ENCODE measurements at regions not wholly inside any gene's neighbourhood (a gene's known extent, or its start where the extent isn't known, plus 50 kb on each side); places are given as distances from the start of the nearest gene placed in this dataset.
"Not testable (repeated sequence)": the region's sequence is repeated elsewhere in the genome, so short reads cannot be mapped to it uniquely, and the experiment has no call there.

- in situ Hi-C loops (cut with HindIII; ENCODE audit: low sequenced_read_pairs): no loop called here
These were observed 814.8 kb downstream of the BRD1 start for GRCh38 chr22:49012712-49013395.

- in situ Hi-C loops (cut with HindIII; ENCODE audit: low sequenced_read_pairs): no loop called here
These were observed 815.7 kb downstream of the BRD1 start for GRCh38 chr22:49011769-49012648.

GRCh38 chr22:49011379-49011768, 816.3 kb downstream of the BRD1 start:
- in situ Hi-C loops (cut with HindIII; ENCODE audit: low sequenced_read_pairs): no loop called here

- in situ Hi-C loops (cut with HindIII; ENCODE audit: low sequenced_read_pairs): no loop called here
These were observed 816.8 kb downstream of the BRD1 start for GRCh38 chr22:49010901-49011300.

GRCh38 chr22:49010070-49010863, 817.4 kb downstream of the BRD1 start:
- in situ Hi-C loops (cut with HindIII; ENCODE audit: low sequenced_read_pairs): no loop called here

- in situ Hi-C loops (cut with HindIII; ENCODE audit: low sequenced_read_pairs): no loop called here
These were observed 818.2 kb downstream of the BRD1 start for GRCh38 chr22:49009359-49010063.

- in situ Hi-C loops (cut with HindIII; ENCODE audit: low sequenced_read_pairs): no loop called here
These were observed 818.9 kb downstream of the BRD1 start for GRCh38 chr22:49008682-49009235.

GRCh38 chr22:49007013-49007653, 820.5 kb downstream of the BRD1 start:
- in situ Hi-C loops (cut with HindIII; ENCODE audit: low sequenced_read_pairs): no loop called here

GRCh38 chr22:49006207-49007012, 821.3 kb downstream of the BRD1 start:
- in situ Hi-C loops (cut with HindIII; ENCODE audit: low sequenced_read_pairs): no loop called here

- in situ Hi-C loops (cut with HindIII; ENCODE audit: low sequenced_read_pairs): no loop called here
These were observed 822.1 kb downstream of the BRD1 start for GRCh38 chr22:49005557-49005956.

GRCh38 chr22:49004484-49005399, 822.9 kb downstream of the BRD1 start:
- in situ Hi-C loops (cut with HindIII; ENCODE audit: low sequenced_read_pairs): no loop called here

- in situ Hi-C loops (cut with HindIII; ENCODE audit: low sequenced_read_pairs): not testable (repeated sequence)
These were observed 830.1 kb downstream of the BRD1 start for GRCh38 chr22:48997605-48998004.

- in situ Hi-C loops (cut with HindIII; ENCODE audit: low sequenced_read_pairs): no loop called here
These were observed 834.0 kb downstream of the BRD1 start for GRCh38 chr22:48993655-48994054.

- in situ Hi-C loops (cut with HindIII; ENCODE audit: low sequenced_read_pairs): no loop called here
These were observed 843.0 kb downstream of the BRD1 start for GRCh38 chr22:48984639-48985038.

- in situ Hi-C loops (cut with HindIII; ENCODE audit: low sequenced_read_pairs): no loop called here
These were observed 845.3 kb downstream of the BRD1 start for GRCh38 chr22:48982321-48982905.

- in situ Hi-C loops (cut with HindIII; ENCODE audit: low sequenced_read_pairs): no loop called here
These were observed 846.2 kb downstream of the BRD1 start for GRCh38 chr22:48981371-48982061.

GRCh38 chr22:48980918-48981317, 846.8 kb downstream of the BRD1 start:
- in situ Hi-C loops (cut with HindIII; ENCODE audit: low sequenced_read_pairs): no loop called here

Data from DLD1 (cell line).